ENCODE measurements at regions not wholly inside any gene's neighbourhood (a gene's known extent, or its start where the extent isn't known, plus 50 kb on each side); places are given as distances from the start of the nearest gene placed in this dataset.
A peak's percentile ranks its signal among the peaks of the same experiment; 100 is the strongest.

- no peak for DNase-seq
Measured at GRCh38 chr4:108520807-108521206, 99.6 kb upstream of the RPL34 start.

GRCh38 chr4:108519911-108520601 is 100.3 kb upstream of the RPL34 start:
- no peak for DNase-seq

- DNase-seq, result no peak
Measured at GRCh38 chr4:108519208-108519833, 101.1 kb upstream of the RPL34 start.

DNA sequence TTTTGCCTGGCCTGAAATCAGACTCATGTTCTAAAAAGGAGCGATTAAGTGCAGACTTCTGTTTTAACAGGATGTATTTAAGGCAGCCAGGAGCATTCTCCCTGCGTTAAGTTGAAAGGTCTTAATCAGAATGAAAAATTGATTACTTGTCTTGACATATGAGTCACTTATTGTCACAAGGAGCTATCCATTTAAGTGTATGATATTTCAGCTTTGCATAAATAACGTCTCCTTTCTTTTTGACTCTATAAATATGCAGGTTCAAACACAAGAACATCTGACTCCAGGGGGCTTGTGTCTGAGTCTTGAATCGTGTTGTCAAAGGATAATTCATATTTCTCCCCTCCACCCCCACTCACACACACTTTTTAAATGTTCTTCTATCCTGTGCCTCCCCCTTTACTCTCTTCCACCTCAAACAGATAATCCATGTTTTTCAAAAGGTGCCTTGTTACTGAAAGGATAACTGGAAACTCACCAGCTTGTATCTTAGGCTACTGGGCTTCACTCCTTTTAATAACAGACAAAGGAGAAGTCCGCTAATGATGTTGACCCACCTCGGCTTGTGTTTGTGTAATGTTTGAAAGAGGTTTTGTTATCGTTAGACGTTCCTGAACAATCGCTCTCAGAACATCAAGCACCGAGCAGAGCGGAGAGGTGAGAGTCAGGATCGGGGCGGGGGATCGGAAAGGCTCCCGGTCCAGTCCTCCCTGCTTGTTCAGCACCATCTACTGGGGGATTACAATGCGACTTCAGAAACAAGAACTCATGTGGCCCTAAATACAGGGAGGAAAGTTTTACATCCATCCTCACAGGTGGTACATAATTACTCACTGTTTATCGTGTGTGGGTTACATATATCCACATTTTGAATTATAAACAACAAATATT is 107.5 kb upstream of the RPL34 start:
- peak; percentile 67 for DNase-seq

GRCh38 chr4:108511618-108512017 is 108.8 kb upstream of the RPL34 start:
- no peak for DNase-seq

DNA sequence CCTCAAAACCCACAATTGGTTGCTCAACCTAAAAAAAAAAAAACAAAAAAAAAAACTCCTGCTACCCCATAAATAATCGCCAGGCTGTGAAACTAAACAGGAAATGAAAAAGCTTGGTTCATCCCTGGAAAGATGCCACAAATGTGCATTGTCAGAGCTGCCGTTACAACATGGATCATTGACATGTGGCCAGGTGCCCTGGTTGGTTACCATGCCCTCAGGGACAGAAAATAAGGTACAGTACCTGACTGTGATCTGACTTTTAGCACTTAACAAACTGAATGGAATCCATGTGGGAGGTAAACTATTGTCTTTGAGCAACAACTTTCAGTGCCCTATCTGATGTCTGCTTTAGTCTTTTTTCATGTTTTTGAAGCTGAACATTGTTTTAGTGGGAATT is 118.0 kb upstream of the RPL34 start:
- no peak for DNase-seq

DNA sequence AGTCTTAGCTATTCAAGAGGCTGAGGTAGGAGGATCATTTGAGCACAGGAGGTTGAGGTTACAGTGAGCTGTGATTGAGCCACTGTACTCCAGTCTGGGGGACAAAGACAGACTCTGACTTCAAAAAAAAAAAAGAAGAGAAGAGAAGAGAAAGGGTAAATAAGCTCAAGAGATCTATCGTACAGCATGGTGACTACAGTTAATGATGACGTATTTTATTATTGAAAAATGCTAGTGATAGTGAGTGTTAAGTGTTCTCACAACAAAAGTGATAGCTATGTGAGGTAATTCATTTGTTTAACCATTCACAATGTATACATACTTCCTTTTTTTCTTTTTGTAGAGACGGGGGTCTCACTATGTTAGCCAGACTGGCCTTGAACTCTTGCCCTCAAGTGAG is 121.5 kb upstream of the RPL34 start:
- no peak for DNase-seq

DNA sequence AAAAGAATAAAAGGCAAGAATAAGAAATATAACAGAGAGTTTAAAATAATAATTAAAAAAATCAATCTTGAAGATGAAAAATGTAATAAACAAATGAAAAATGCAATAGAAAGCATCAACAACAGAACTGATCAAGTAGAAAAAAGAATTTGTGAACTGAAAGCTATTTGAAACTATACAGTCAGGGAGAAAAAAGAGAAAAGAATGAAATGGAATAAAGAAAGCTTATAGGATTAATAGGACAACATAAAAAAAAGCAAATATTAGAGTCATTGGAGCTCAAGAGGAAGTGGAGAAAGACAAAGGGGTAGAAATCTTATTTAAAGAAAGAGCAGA is 126.8 kb upstream of the RPL34 start:
- no peak for DNase-seq

GRCh38 chr4:108492816-108493595 is 127.4 kb upstream of the RPL34 start:
- peak; percentile 55 for DNase-seq

- no peak for DNase-seq
Measured at GRCh38 chr4:108488865-108489264, 131.5 kb upstream of the RPL34 start.

GRCh38 chr4:108486046-108486445 is 134.3 kb upstream of the RPL34 start:
- DNase-seq, result no peak

- DNase-seq, result no peak
Measured at GRCh38 chr4:108484187-108484586, 136.2 kb upstream of the RPL34 start.

- DNase-seq, result no peak
Measured at GRCh38 chr4:108483650-108484049, 136.7 kb upstream of the RPL34 start.

- no peak for DNase-seq
Measured at GRCh38 chr4:108483079-108483478, 137.3 kb upstream of the RPL34 start.

- no peak for DNase-seq
Measured at GRCh38 chr4:108480881-108481280, 139.5 kb upstream of the RPL34 start.

DNA sequence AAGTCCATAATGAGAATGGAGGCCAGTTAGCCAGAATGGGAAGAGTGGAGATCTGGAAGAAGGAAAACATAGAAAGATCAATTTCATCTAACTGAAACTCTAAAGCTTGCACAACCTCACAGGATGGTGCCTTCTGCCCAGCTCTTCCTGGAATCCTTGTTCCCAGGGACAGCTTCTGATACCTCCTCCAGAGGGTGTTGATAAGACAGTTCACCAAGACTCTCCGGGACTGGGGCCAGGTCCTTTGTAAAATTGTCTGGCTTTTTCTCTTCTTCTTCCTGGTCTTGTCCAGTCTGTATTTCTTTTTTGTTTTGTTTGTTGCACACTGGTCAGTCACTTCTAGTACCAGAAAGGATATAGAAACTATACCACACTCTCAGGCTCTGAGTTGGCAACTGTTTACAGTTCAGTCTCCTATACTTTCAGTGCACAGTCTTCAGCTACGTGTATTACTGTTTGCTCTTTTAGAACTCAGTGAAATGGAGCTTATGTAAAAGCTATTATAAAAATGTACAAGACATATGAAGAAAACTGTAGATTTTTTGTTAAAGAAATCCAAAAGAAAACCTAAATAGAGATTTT is 142.8 kb upstream of the RPL34 start:
- DNase-seq, result no peak

DNA sequence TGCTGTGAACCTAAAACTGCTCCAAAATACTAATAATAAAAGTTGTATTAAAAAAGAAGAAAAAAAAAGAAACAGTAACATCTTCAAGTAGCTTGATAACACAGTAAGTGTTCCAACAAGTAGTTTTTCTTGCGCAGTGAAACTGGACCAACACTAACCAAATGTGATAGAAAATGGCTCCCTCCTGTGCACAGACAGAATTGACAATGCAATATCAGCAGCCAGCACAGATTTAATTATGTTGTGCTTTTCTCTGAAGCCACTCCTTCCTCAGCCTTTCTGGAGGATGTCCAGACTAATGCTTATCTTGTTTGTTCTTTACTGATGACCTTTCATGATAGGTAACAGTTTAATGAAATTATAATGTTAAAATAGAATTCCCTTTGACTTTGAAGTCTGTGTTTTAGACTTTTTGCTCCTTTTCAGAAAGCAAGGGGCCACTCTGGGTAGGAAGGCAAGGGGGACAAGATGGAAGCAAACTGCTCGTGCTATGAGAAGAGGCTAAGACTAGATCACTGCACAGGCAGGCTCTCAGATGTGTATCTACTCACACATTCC is 147.1 kb upstream of the RPL34 start:
- no peak for DNase-seq

DNA sequence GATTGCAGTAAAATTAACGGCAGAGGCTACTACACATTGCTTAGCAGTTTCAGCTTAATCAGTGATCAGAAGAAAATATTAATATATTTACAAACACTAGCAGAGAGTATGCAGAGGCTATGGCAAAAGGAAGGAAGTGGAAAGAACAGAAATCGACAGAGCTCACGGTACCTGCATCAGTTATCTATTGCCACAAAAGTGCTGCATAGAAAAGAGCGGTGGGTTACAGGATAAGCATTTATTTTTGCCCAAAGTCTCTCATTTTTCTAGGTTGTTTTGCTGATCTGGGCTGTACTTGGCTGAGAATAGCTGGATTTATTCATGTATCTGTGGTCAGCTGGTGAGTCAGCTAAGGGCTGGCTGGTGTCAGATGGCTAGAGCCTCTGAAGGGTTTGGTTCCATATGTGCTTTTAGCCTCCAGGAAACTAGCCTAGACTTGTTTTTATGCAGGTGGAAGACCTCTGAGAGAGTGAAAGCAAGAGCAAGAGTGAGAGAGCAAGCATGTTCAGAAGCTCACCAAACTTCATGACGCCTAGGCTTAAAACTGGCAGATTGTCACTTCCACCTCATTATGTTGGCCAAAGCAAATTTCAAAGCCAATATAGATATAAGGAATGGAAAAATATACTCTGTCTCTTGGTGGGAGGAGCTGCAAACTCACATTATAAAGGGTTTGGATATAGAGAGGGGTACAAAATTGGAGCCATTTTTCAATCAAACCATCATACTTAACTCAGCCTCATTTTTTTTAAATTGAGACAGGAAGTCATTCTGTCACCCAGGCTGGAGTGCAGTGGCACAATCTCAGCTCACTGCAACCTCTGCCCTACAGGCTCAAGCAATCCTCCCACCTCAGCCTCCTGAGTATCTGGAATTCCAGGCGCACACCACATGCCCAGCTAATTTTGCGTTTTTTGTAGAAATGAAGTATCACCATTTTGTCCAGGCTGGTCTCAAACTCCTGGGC is 153.2 kb upstream of the RPL34 start:
- peak; percentile 38 for DNase-seq

- DNase-seq, result peak; percentile 25
Measured at GRCh38 chr4:108465886-108466500, 154.4 kb upstream of the RPL34 start.

GRCh38 chr4:108458681-108459080 is 161.7 kb upstream of the RPL34 start:
- DNase-seq, result no peak

GRCh38 chr4:108454227-108454626 is 166.1 kb upstream of the RPL34 start:
- no peak for DNase-seq
